Nephron progenitor cell (in vitro differentiated cells): ENCODE measurements at regions not wholly inside any gene's neighbourhood (a gene's known extent, or its start where the extent isn't known, plus 50 kb on each side); places are given as distances from the start of the nearest gene placed in this dataset.

Source experiments
- DNase-seq: peaks from one replicate; pipeline ENCODE4 v3.0.0; 2021
- H3K27ac Mint-ChIP-seq: 2 replicates; pipeline ENCODE4 v1.8.0; 2021; ENCODE audit warnings: mild to moderate bottlenecking, moderate library complexity, mixed read lengths
- H3K27me3 Mint-ChIP-seq: 2 replicates; pipeline ENCODE4 v1.8.0; 2021; ENCODE audit warnings: mild to moderate bottlenecking, low read depth, mixed read lengths; ENCODE audit not compliant: poor library complexity
- H3K36me3 Mint-ChIP-seq: 2 replicates; pipeline ENCODE4 v1.8.0; 2021; ENCODE audit warnings: low read depth, mixed read lengths
- H3K4me1 Mint-ChIP-seq: 2 replicates; pipeline ENCODE4 v1.8.0; 2021; ENCODE audit warnings: mixed read lengths
- H3K4me3 Mint-ChIP-seq: 2 replicates; pipeline ENCODE4 v1.8.0; 2021; ENCODE audit warnings: mild to moderate bottlenecking, moderate library complexity, mixed read lengths
- H3K9me3 Mint-ChIP-seq: 2 replicates; pipeline ENCODE4 v1.8.0; 2021; ENCODE audit warnings: mild to moderate bottlenecking, moderate library complexity, mixed read lengths
- TF ChIP-seq, protein P1 (sequence below): fragments of 200-600 bp; sonication (generic); IDR thresholded peaks from 2 replicates; pipeline ENCODE4 v1.5.0; 2021; ENCODE audit warnings: antibody characterized with exemption

DNA sequence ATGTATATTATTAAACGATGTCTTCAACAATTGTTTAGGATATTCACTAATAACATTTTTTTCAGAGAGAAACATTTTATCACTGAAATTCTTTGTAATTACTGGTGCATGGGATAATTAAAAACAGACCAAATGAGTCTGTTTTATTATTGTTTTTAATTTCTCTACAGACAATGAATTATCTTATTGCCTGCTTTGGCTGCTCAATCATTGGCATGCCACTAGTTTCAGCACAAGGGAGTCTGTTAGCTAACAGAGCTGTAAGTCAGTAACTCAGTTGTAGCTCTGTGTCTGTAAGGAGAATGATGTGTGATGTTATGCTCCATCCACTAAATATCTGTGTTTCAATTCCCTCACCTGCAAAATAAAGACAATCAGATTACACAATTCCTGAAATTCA lies 443.9 kb downstream of the PRR16 start:
- TF ChIP-seq, protein P1, sequence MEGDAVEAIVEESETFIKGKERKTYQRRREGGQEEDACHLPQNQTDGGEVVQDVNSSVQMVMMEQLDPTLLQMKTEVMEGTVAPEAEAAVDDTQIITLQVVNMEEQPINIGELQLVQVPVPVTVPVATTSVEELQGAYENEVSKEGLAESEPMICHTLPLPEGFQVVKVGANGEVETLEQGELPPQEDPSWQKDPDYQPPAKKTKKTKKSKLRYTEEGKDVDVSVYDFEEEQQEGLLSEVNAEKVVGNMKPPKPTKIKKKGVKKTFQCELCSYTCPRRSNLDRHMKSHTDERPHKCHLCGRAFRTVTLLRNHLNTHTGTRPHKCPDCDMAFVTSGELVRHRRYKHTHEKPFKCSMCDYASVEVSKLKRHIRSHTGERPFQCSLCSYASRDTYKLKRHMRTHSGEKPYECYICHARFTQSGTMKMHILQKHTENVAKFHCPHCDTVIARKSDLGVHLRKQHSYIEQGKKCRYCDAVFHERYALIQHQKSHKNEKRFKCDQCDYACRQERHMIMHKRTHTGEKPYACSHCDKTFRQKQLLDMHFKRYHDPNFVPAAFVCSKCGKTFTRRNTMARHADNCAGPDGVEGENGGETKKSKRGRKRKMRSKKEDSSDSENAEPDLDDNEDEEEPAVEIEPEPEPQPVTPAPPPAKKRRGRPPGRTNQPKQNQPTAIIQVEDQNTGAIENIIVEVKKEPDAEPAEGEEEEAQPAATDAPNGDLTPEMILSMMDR, result no peak

DNA sequence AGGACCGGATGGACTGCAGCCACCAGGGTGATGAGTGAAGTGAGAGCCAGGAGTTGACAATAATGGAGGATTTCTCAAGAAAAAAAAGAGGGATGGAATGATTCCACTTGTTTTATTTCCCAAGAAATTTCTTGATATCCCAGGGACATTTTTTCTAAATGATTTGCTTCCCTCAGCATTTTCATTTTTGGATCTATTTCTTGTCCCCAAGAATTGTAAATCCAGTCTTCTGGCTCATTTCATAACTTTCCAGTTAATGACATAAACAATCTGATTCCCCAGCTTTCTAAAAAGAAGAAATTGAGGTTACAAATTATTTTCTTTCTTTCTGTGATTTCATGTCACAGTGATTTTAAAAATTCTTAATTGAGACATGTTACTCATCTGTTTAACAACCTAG lies 446.5 kb downstream of the PRR16 start:
- peak overlapping the region; percentile 17 for H3K27ac Mint-ChIP-seq
- no peaks in the 10 kb centered on the region for H3K9me3 Mint-ChIP-seq
- no peak for DNase-seq
- no peaks in the 10 kb centered on the region for H3K27me3 Mint-ChIP-seq
- TF ChIP-seq, protein P1, result no peak
- no peak overlapping the region for H3K4me3 Mint-ChIP-seq
- no peaks in the 10 kb centered on the region for H3K36me3 Mint-ChIP-seq
- no peaks in the 10 kb centered on the region for H3K4me1 Mint-ChIP-seq

More for the DNA sequence above, 443.9 kb downstream of the PRR16 start:
- Mint-ChIP-seq H3K27me3 (no peaks in the 10 kb centered on the region), H3K27ac (no peak overlapping the region), H3K9me3 (no peaks in the 10 kb centered on the region), H3K36me3 (no peaks in the 10 kb centered on the region), H3K4me3 (no peak overlapping the region), H3K4me1 (no peaks in the 10 kb centered on the region)
- DNase-seq, result no peak

DNA sequence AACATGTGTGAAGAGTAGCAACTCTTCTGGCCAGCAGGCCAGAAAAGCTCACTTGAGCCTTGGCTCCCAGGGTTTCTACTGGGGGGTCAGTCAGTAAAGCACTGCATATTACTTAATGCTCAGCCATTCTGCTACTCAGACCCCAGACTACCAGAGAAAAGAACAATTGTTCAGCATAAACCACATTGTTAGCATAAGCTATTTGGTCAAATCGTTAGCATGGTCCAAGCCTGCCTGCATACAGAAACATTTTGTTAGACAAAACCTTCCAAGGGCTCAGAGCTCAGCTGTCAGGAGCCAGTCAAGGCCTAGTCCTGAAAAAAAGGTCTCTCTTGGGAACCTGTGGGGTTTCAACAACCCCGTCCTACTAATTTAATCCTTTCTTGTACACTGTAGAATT lies 449.3 kb downstream of the PRR16 start:
- TF ChIP-seq, protein P1, result no peak
- H3K27me3 Mint-ChIP-seq, result no peaks in the 10 kb centered on the region
- H3K9me3 Mint-ChIP-seq, result no peaks in the 10 kb centered on the region
- DNase-seq, result no peak
- H3K36me3 Mint-ChIP-seq, result no peaks in the 10 kb centered on the region
- H3K4me1 Mint-ChIP-seq, result no peaks in the 10 kb centered on the region
- H3K4me3 Mint-ChIP-seq, result no peak overlapping the region
- no peak overlapping the region for H3K27ac Mint-ChIP-seq

DNA sequence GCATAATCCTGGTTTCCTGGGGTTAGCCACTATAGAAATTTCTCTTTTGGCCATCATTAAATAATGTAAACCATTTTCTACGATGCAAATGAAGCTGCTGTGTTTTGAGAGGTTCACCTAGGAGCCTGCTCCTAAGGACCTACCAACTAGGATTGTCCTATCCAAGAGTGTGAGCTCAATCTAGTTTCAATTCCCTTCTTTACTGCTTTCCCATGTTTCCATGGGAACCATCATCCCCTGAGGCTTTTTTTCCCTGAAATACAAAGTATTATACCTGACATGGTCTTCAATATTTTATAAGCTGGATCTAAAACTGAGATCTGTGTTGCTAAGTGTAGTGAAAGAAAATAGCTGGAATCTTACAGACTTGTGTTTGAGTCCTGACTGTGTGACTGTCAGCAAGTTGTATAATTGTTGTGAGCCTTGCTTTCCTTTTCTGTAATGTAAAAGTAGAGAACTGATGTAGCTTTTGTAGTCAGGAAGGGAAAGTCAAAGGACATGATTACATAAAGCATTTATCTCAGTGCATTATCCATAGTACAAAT lies 453.2 kb downstream of the PRR16 start:
- no peaks in the 10 kb centered on the region for H3K27me3 Mint-ChIP-seq
- H3K4me3 Mint-ChIP-seq, result no peak overlapping the region
- DNase-seq, result no peak
- TF ChIP-seq, protein P1, result no peak
- no peaks in the 10 kb centered on the region for H3K4me1 Mint-ChIP-seq
- H3K36me3 Mint-ChIP-seq, result no peaks in the 10 kb centered on the region
- H3K27ac Mint-ChIP-seq, result no peak overlapping the region
- H3K9me3 Mint-ChIP-seq, result no peaks in the 10 kb centered on the region

DNA sequence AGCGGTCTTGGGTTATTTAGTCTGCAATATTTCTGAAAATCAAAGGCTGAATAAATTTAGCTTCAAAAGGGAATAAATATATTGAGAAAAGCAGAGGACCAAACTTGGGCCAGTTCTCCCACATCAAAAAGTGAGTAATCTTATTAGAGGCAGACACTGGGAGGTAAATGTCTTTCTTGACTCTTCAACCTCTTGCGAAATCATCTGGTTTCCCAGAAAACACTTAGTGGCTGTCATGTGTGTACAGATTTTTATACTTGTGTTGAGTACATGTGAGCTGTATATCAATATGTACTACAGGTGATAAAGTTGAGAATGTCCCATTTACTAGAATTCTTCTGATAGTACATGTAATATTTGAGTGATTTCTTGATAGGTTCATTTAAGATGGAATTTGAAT lies 454.9 kb downstream of the PRR16 start:
- Mint-ChIP-seq H3K4me1 (no peaks in the 10 kb centered on the region), H3K27ac (no peak overlapping the region), H3K4me3 (no peak overlapping the region), H3K9me3 (no peaks in the 10 kb centered on the region), H3K27me3 (no peaks in the 10 kb centered on the region), H3K36me3 (no peaks in the 10 kb centered on the region)
- no peak for DNase-seq
- TF ChIP-seq, protein P1, result no peak

DNA sequence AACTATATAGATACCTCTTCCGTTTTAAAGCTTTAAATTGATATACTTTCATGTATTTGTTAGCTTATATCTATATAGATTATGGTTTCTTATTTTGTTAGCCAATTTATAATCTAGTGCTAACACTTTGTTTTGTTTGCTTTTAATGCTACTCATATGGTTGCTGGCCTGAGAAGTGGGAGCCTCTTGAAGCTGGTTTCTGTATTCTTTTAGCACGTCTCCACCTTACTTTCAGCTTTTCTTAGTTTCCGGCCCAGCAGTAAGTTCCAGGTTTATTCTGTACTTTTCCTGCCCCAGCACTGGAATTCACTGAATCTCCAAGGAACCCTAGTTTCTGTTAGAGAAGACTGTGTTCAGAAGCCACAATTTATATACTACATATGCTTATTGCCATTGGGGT lies 458.9 kb downstream of the PRR16 start:
- no peak overlapping the region for H3K27ac Mint-ChIP-seq
- TF ChIP-seq, protein P1, result no peak

More for the DNA sequence above, 458.9 kb downstream of the PRR16 start:
- no peaks in the 10 kb centered on the region for H3K36me3 Mint-ChIP-seq
- H3K27me3 Mint-ChIP-seq, result peaks cover 5% of the 10 kb centered on the region
- no peaks in the 10 kb centered on the region for H3K9me3 Mint-ChIP-seq
- DNase-seq, result no peak
- H3K4me1 Mint-ChIP-seq, result no peaks in the 10 kb centered on the region
- no peak overlapping the region for H3K4me3 Mint-ChIP-seq
